ENCODE measurements at regions not wholly inside any gene's neighbourhood (a gene's known extent, or its start where the extent isn't known, plus 50 kb on each side); places are given as distances from the start of the nearest gene placed in this dataset.
A peak's percentile ranks its signal among the peaks of the same experiment; 100 is the strongest.

DNA sequence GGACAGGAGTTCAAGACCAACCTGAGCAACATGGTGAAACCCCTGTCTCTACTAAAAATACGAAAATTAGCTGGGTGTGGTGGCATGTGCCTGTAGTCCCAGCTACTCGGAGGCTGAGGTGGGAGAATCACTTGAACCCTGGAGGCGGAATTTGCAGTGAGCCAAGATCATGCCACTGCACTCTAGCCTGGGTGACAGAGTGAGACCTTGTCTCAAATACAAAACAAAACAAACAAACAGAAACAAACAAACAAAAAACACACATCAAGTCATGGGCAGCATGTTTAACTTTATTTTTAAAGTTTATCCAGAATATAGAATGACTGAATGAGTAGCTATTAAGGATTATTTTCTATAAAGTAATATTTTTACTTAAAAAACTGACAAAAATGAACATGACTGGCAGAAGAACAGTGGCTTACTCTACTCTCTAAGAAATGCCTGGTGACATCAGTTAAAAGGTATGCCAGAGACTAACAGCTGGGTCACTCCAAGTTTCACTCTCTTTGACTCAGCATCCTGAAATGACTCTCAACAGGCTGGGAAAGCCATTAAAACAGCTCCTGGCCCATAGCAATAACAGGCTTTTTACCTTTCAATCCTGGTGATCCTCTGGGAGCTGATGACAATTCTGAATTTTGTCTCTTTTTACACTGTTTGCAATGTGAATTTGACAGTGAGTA is 66.1 kb upstream of the FOXN2 start:
- DNase-seq (ENCODE audit: low spot score, unreplicated experiment): no peak
- no peak overlapping the region for H3K4me3 Mint-ChIP-seq (ENCODE audit: low read depth)
- H3K9me3 Mint-ChIP-seq (ENCODE audit: low read depth): no peaks in the 10 kb centered on the region
- no peaks in the 10 kb centered on the region for H3K4me1 Mint-ChIP-seq (ENCODE audit: low read depth)
- no peaks in the 10 kb centered on the region for H3K27me3 Mint-ChIP-seq
- peak overlapping the region; percentile 66 for H3K27ac Mint-ChIP-seq
- TF ChIP-seq, protein P1, sequence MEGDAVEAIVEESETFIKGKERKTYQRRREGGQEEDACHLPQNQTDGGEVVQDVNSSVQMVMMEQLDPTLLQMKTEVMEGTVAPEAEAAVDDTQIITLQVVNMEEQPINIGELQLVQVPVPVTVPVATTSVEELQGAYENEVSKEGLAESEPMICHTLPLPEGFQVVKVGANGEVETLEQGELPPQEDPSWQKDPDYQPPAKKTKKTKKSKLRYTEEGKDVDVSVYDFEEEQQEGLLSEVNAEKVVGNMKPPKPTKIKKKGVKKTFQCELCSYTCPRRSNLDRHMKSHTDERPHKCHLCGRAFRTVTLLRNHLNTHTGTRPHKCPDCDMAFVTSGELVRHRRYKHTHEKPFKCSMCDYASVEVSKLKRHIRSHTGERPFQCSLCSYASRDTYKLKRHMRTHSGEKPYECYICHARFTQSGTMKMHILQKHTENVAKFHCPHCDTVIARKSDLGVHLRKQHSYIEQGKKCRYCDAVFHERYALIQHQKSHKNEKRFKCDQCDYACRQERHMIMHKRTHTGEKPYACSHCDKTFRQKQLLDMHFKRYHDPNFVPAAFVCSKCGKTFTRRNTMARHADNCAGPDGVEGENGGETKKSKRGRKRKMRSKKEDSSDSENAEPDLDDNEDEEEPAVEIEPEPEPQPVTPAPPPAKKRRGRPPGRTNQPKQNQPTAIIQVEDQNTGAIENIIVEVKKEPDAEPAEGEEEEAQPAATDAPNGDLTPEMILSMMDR (IDR thresholded peaks at IDR 0.05; ENCODE audit: unreplicated experiment): no peak
- no peaks in the 10 kb centered on the region for H3K36me3 Mint-ChIP-seq (ENCODE audit: insufficient read depth)

DNA sequence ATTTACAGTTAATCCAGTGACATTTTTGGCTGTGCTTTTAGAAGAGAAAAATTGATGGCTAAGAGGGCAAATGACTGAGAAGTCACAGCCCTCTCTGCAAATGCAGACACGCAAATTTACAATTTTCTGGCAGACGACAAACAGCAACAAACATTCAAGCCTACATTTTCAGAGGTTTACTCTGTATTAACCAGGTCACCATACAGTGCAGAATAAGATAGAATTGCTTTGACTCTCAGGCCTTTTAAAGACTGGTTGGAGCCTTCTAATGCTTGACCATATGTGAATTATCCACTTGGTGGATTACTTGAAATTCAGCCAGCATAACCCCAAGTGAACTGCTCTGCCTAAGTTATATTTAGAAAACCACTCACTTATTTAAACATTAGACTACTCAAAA is 65.5 kb upstream of the FOXN2 start:
- Mint-ChIP-seq H3K9me3 (ENCODE audit: low read depth) (no peaks in the 10 kb centered on the region), H3K27me3 (no peaks in the 10 kb centered on the region), H3K27ac (peak overlapping the region; percentile 54), H3K4me3 (ENCODE audit: low read depth) (no peak overlapping the region), H3K36me3 (ENCODE audit: insufficient read depth) (no peaks in the 10 kb centered on the region), H3K4me1 (ENCODE audit: low read depth) (no peaks in the 10 kb centered on the region)
- TF ChIP-seq, protein P1 (IDR thresholded peaks at IDR 0.05; ENCODE audit: unreplicated experiment): no peak
- DNase-seq (ENCODE audit: low spot score, unreplicated experiment): no peak

DNA sequence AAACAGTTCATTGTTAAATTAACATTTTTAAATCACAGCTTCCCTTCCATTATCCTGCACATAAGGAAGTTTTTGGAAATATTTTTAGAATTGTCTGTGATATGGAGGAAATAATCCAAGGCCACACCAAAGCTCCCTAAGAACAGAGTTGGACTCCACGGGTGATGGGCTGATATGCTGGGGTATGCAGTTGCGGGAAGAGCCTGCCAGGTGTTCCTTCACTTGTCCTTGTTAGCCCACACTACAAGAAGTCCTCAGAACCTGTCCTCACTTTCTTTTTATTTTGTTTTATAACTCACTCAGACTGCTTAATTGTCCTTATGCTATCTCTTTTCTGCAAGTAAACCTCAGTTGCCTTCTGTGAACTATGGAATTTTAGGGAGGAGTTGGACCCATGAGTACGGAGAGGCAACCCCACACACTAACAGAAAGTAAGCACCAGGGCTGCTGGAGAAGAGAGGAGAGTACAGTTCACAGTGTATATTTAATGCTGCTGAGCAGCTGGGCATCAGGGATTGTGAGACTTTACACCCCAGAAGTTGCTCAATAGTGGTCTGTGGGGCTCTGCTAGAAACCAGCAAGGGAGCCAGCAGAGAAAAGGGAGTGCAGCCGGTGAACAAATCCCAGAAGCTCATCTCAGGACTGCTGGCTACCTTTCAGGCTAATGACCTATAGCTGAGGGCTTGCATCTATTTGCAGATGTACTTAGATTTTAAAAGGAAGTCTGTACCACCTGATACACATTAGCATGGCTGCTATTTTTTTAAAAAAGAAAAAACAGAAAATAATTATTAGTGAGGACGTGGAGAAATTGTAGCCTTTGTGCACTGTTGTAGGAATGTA is 64.6 kb upstream of the FOXN2 start:
- TF ChIP-seq, protein P1 (IDR thresholded peaks at IDR 0.05; ENCODE audit: unreplicated experiment): no peak
- Mint-ChIP-seq H3K27ac (no peak overlapping the region), H3K4me3 (ENCODE audit: low read depth) (no peak overlapping the region), H3K36me3 (ENCODE audit: insufficient read depth) (no peaks in the 10 kb centered on the region), H3K9me3 (ENCODE audit: low read depth) (no peaks in the 10 kb centered on the region), H3K27me3 (no peaks in the 10 kb centered on the region), H3K4me1 (ENCODE audit: low read depth) (no peaks in the 10 kb centered on the region)
- no peak for DNase-seq (ENCODE audit: low spot score, unreplicated experiment)

DNA sequence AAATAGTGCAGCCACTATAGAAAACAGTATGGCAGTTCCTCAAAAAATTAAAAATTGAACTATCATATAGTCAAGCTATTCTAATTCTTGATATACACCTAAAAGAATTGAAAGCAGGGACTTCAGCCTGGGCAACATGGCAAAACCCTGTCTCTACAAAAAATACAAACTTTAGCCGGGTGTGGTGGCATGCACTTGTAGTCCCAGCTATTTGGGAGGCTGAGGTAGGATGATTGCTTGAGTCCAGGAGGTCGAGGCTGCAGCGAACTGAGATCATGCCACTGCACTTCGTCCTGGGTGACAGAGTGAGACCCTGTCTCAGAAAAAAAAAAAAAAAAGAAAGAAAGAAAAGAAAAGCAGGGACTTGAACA is 64.0 kb upstream of the FOXN2 start:
- Mint-ChIP-seq H3K4me3 (ENCODE audit: low read depth) (no peak overlapping the region), H3K36me3 (ENCODE audit: insufficient read depth) (no peaks in the 10 kb centered on the region), H3K27ac (no peak overlapping the region), H3K9me3 (ENCODE audit: low read depth) (no peaks in the 10 kb centered on the region), H3K27me3 (no peaks in the 10 kb centered on the region), H3K4me1 (ENCODE audit: low read depth) (no peaks in the 10 kb centered on the region)
- no peak for DNase-seq (ENCODE audit: low spot score, unreplicated experiment)
- TF ChIP-seq, protein P1 (IDR thresholded peaks at IDR 0.05; ENCODE audit: unreplicated experiment): no peak

DNA sequence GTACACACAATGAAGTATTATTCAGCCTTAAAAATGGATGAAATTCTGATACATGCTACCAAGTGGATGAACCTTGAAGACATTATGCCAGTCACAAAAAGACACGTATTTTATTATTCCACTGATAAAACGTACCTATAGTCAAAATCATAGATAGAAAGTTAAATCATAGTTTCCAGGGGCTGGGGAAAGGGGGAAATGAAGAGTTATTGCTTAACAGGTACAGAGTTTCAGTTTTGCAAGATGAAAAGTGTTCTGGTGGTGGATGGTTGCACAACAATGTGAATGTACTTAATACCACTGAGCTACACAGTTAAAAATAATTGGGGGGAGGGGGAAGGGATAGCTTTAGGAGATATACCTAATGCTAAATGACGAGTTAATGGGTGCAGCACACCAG is 63.5 kb upstream of the FOXN2 start:
- Mint-ChIP-seq H3K9me3 (ENCODE audit: low read depth) (no peaks in the 10 kb centered on the region), H3K4me1 (ENCODE audit: low read depth) (no peaks in the 10 kb centered on the region), H3K4me3 (ENCODE audit: low read depth) (no peak overlapping the region), H3K36me3 (ENCODE audit: insufficient read depth) (no peaks in the 10 kb centered on the region), H3K27me3 (no peaks in the 10 kb centered on the region), H3K27ac (no peak overlapping the region)
- TF ChIP-seq, protein P1 (IDR thresholded peaks at IDR 0.05; ENCODE audit: unreplicated experiment): no peak
- DNase-seq (ENCODE audit: low spot score, unreplicated experiment): no peak
